ENCODE measurements at regions not wholly inside any gene's neighbourhood (a gene's known extent, or its start where the extent isn't known, plus 50 kb on each side); places are given as distances from the start of the nearest gene placed in this dataset.
"Not testable (repeated sequence)": the region's sequence is repeated elsewhere in the genome, so short reads cannot be mapped to it uniquely, and the experiment has no call there.

GRCh38 chr13:21228738-21229137 is 52.3 kb downstream of the MRPL57 start:
- no peak for DNase-seq (ENCODE audit: low read depth)

- DNase-seq (ENCODE audit: low read depth) = no peak
These were observed 53.0 kb downstream of the MRPL57 start for GRCh38 chr13:21229241-21230024.

DNA sequence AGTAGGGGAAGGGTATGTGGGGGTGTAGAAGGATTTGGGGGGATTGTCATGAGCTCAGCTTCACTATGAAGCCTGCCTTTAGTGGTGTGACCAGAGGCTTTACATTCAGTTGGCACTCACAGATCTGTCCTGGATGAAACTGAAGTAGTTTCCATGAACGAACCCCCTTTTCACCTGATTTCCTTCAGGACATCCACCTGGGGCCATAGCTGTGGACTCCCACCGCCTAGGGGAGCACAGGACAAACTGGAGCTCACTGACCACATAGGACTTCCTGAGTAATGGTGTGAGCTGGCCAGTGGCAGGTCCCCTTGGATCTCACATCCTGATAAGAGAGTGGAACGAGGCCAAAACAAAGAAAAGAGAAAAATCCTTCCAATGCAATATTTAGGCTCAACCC is 54.1 kb downstream of the MRPL57 start:
- DNase-seq (ENCODE audit: low read depth) = no peak

- DNase-seq (ENCODE audit: low read depth) = no peak
These were observed 55.0 kb downstream of the MRPL57 start for GRCh38 chr13:21231426-21231940.

DNA sequence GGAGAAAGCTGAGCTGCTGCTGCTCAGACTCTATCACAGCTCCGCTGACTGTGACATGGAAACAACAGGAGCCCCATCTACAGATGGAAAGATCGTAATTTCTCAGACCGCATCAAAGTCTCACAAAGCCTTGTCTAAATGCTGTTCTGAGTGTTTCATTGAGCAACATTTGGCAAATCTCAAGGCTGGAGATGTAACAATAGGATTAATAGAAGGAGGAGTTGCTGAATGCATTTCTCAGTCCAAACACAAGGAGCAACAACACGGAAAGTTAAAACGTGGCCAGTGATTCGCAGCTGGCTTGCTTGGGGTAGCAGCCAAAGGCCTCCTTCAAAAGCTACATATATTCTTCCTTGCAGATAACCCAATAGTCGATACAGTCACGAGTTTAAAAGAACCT is 55.7 kb downstream of the MRPL57 start:
- no peak for DNase-seq (ENCODE audit: low read depth)

DNA sequence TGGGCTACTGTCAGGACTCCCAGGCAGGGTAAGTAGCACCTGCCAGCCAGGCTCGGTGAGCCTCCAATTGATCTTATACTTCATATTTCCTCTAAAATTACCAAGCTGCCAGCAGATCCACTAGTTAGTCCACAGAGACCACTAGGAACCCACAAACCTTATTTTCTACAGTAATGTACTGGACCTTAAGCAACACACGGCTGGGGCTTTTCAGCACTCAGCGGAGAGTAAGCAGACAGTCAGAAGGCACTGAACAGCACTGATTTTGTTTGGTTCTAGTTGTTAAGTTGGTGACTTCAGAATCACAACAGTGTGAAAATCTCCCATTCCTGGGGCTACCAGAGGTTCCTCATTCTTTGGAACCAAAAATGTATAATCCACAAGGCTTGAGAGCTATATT is 56.1 kb downstream of the MRPL57 start:
- DNase-seq (ENCODE audit: low read depth) = no peak

DNA sequence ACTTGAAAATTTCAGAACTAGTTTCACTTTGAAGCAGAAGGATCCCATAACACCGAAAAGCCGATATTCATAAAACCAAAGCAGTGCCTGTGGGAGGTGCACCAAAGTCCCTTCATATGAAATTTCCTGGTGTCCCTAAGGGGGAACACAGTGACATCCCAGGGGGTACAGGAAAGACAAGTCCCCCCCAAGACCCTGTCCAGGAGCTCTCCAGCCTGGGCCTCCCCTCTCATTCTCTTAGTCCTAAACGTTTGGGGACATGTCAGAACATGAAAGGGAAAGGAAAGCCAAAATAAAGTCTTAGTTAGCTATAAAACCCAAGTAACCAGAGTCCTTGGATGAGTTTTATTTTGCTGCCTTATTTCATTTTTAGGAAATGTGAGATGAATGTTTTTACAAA is 56.6 kb downstream of the MRPL57 start:
- no peak for DNase-seq (ENCODE audit: low read depth)

- DNase-seq (ENCODE audit: low read depth) = no peak
These were observed 58.1 kb downstream of the MRPL57 start for GRCh38 chr13:21234526-21234925.

DNA sequence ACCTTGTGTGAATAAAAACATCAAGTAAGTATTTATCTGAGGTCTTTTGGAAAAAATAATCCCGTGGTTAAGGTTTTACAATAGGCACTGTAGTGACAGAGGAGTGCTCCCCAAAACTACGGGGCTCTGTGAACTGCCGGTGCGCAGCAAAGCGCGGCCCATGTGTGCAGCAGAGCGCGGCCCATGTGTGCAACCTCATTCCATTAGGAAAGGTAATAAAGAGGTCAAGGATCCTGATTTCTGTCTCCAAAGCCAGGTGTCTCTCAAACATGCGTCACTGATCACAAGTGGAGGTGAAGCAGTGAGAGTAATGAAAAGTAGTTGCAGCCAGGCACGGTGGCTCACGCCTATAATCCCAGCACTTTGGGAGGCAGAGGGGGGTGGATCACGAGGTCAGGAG is 58.7 kb downstream of the MRPL57 start:
- DNase-seq (ENCODE audit: low read depth) = no peak

DNA sequence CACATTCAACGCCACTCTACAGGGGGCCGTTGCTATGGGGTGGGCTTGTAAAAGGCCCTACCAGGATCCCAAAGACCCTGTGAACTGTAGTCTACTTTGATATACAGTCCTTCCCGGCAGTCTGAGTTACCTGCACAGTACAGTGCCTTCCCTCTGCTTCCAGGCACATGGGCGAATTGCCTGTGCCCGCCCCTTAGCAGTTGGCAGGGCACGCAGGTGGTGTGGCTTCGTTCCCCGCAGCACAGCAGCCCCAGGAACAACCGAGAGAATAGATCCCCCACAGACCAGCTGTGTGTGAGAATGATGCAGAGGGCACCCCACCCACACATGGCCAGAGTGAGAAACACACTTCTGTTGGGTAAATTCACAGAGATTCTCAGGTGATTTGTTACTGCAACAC is 60.6 kb downstream of the MRPL57 start:
- DNase-seq (ENCODE audit: low read depth) = no peak

GRCh38 chr13:21238267-21238666 is 61.8 kb downstream of the MRPL57 start:
- no peak for DNase-seq (ENCODE audit: low read depth)

- no peak for DNase-seq (ENCODE audit: low read depth)
These were observed 64.1 kb downstream of the MRPL57 start for GRCh38 chr13:21240586-21240985.

DNA sequence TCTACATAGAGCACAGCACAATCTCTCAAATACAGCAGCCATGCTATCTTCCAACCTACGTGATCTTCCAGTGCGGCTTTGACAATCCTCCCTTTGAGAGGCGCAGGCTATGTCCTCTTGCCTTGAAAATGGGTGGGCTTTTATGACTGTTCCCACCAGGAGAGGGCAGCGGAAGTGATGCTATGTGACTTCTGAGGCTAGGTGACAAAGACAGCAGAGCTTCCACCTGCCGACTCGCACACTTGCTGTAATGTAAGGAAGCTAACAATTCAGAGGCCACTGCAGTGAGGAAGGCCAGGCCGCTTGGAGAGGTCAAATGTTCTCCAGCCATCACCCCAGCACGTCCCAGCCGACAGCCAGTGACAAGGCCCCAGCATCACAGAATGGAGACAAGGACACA is 65.8 kb downstream of the MRPL57 start:
- DNase-seq (ENCODE audit: low read depth) = no peak

DNA sequence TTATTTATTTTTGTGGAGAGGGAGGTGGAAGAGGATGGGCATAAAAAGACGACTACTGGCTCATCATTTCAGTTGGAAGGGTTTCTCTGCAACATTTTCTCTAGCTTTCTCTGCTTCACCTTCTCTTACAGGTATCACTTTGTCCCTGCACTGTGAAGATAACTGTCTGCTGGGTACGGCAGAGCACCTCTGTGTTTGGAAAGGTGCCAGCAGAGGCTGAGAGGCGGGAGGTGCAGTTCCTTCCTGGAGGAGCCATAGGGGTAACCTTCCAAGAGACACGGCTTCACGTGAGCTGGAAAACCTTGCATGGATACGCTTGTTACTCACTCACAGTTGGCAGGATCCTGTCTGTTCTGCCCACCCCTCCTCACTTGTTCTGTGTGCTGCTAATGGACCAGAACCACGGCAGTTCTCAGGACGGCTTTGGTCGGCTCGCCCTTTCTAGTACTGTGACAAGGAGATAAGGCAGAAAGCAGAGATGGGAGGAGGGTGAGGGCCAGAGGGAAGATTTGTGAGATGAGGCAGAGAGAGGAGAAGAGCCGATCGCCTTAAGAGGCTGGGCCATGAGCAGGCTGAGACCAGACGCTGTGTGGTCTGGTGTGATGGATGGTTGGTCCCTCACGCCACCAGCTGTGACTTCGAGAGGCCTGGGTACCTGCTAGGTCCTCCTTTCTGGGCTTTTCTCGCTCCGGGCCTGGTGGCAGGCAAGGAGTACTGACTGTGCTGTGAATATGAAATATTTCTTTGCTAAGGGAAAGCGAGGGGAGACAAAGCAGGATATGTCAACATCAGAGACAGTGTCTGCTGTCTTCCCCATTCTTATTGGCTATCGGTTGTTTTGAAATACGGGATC is 66.8 kb downstream of the MRPL57 start:
- DNase-seq (ENCODE audit: low read depth) = no peak

- DNase-seq (ENCODE audit: low read depth) = not testable (repeated sequence)
These were observed 67.4 kb downstream of the MRPL57 start for GRCh38 chr13:21243898-21244184.

GRCh38 chr13:21246761-21247452 is 70.4 kb downstream of the MRPL57 start:
- no peak for DNase-seq (ENCODE audit: low read depth)

DNA sequence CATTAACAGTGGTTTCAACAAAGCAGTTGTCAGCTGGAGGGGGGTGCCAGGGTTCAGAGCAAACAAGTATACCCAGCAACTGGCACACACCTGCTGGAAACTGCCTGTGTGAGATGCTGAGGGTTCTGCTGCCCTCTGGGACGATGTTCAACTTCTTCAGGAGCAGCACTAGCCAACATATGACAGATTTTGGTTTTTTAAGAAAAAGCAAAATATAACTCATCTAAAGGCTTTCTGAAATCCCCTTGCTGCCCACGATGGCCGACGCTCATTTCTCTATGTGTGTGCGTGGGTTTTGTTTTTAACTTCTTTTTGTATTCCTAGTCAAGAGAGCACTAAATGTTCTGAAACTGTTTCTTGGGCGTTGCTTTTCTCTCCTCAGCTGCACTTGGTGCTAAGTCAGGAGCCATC is 79.9 kb downstream of the MRPL57 start:
- DNase-seq (ENCODE audit: low read depth) = no peak

DNA sequence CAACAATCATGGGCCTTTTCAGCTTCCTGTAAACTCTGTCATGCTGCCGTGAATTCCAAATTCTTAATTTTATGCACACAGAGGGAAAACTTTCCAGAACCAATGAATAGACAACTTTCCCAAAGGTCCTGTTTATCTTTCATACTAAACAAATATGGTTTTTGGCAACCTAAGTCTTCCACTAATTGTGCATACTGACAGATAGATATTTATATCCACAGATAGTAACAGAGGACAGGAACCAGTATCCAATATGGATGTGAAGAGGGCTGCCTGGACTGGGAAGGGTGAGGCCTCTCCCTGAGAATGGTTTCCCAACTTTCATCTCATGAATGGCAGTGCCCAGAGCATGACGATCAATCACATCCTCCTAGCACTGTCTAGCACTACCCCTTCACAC is 80.4 kb downstream of the MRPL57 start:
- no peak for DNase-seq (ENCODE audit: low read depth)

GRCh38 chr13:21259571-21260455 is 83.4 kb downstream of the MRPL57 start:
- no peak for DNase-seq (ENCODE audit: low read depth)

DNA sequence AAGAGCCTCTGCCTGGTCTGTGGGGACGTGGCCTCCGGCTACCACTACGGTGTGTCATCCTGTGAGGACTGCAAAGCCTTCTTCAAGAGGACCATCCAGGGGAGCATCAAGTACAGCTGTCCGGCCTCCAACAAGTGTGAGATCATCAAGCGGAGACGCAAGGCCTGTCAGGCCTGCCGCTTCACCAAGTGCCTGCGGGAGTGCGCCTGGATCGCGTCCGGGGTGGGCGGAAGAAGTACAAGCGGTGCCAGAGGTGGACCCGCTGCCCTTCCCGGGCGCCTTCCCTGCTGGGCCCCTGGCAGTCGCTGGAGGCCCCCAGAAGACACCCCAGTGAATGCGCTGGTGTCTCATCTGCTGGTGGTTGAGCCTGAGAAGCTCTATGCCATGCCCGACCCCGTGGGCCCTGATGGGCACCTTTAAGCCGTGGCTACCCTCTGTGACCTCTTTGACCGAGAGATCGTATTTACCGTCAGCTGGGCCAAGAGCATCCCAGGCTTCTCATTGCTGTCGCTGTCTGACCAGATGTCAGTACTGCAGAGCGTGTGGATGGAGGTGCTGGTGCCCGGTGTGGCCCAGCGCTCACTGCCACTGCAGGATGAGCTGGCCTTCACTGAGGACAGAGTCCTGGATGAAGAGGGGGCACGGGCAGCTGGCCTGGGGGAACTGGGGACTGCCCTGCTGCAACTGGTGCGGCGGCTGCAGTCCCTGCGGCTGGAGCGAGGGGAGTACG is 84.3 kb downstream of the MRPL57 start:
- not testable (repeated sequence) for DNase-seq (ENCODE audit: low read depth)

All from T follicular helper cell (primary cell).